ENCODE measurements at regions not wholly inside any gene's neighbourhood (a gene's known extent, or its start where the extent isn't known, plus 50 kb on each side); places are given as distances from the start of the nearest gene placed in this dataset.

GRCh38 chr10:121290674-121291073, 307.6 kb downstream of the FGFR2 start (continued):
- TF ChIP-seq MYB (IDR thresholded peaks at IDR 0.05; ENCODE audit: borderline replicate concordance, low read depth, low read length), result no peak
- TF ChIP-seq NFYA (IDR thresholded peaks at IDR 0.05; ENCODE audit: borderline replicate concordance, low read depth, low read length), result no peak
- TF ChIP-seq IRF3 (IDR thresholded peaks at IDR 0.05), result no peak
- no peak for TF ChIP-seq HCFC1 (IDR thresholded peaks at IDR 0.05; ENCODE audit: low read length)
- TF ChIP-seq CUX1 (IDR thresholded peaks at IDR 0.05; ENCODE audit: insufficient replicate concordance, low read depth, low read length), result no peak
- TF ChIP-seq SREBF1 (IDR thresholded peaks at IDR 0.05; ENCODE audit: low read length), result no peak
- no peak for TF ChIP-seq JUNB (IDR thresholded peaks at IDR 0.05)
- TF ChIP-seq SREBF2 (IDR thresholded peaks at IDR 0.05; ENCODE audit: low read length), result no peak
- TF ChIP-seq NFYB (IDR thresholded peaks at IDR 0.05; ENCODE audit: insufficient read depth, low read depth, low read length), result no peak

Data from GM12878 (cell line).